MCF 10A (cell line): ENCODE measurements at regions not wholly inside any gene's neighbourhood (a gene's known extent, or its start where the extent isn't known, plus 50 kb on each side); places are given as distances from the start of the nearest gene placed in this dataset.

ENCODE experiments used
- BruUV-seq: library from RNA; stranded (reverse); fragments of 400-500 nt; replicated peaks from 2 replicates; lab custom pipeline; 2021; lab: Mats Ljungman, UMichigan
- CTCF ChIA-PET: fragments of 300-600 bp; sonication (Branson Sonifier 250); formaldehyde crosslinking; extraction: SDS; loops from one replicate; lab custom pipeline; 2021; ENCODE audit warnings: antibody characterized with exemption, inconsistent platforms; lab: Yijun Ruan, JAX
- POLR2A ChIA-PET: fragments of 300-600, 350-650 bp; sonication (Branson Sonifier 250); formaldehyde crosslinking; extraction: SDS; loops from one replicate; lab custom pipeline; 2020; ENCODE audit warnings: antibody characterized with exemption, inconsistent platforms; lab: Yijun Ruan, JAX
- DNase-seq: peaks from one replicate; pipeline ENCODE4 v3.0.0-alpha.2; 2018; ENCODE audit not compliant: unreplicated experiment
- H3K27ac Mint-ChIP-seq: one replicate; pipeline ENCODE4 v1.8.0; 2022; ENCODE audit warnings: mild to moderate bottlenecking, low read depth, mixed read lengths; ENCODE audit not compliant: unreplicated experiment
- H3K27me3 Mint-ChIP-seq: one replicate; pipeline ENCODE4 v1.8.0; 2022; ENCODE audit warnings: mixed read lengths; ENCODE audit not compliant: insufficient read depth, unreplicated experiment
- H3K36me3 Mint-ChIP-seq: one replicate; pipeline ENCODE4 v1.8.0; 2022; ENCODE audit warnings: mild to moderate bottlenecking, moderate library complexity, mixed read lengths; ENCODE audit not compliant: insufficient read depth, unreplicated experiment
- H3K4me1 Mint-ChIP-seq: one replicate; pipeline ENCODE4 v1.8.0; 2022; ENCODE audit warnings: mixed read lengths; ENCODE audit not compliant: insufficient read depth, unreplicated experiment
- H3K4me3 Mint-ChIP-seq: one replicate; pipeline ENCODE4 v1.8.0; 2022; ENCODE audit warnings: mild to moderate bottlenecking, moderate library complexity, mixed read lengths; ENCODE audit not compliant: unreplicated experiment
- H3K9me3 Mint-ChIP-seq: one replicate; pipeline ENCODE4 v1.8.0; 2022; ENCODE audit warnings: mixed read lengths; ENCODE audit not compliant: unreplicated experiment
- CTCF ChIP-seq: fragments of 200-600 bp; IDR thresholded peaks from one replicate; pipeline ENCODE4 v1.8.0; 2022; ENCODE audit warnings: antibody characterized with exemption, mild to moderate bottlenecking; ENCODE audit not compliant: unreplicated experiment
- intact Hi-C: fragments of 100-400 bp; cut with micrococcal nuclease; formaldehyde crosslinking; loops from 2 replicates; pipeline ENCODE4 v1.14.1; 2022

- H3K36me3 Mint-ChIP-seq: no peaks in the 10 kb centered on the region
- H3K9me3 Mint-ChIP-seq: peaks cover 10% of the 10 kb centered on the region
- no TSS peak for BruUV-seq
- peak; percentile 29 for DNase-seq
- H3K27ac Mint-ChIP-seq: no peak overlapping the region
- POLR2A ChIA-PET: interaction anchor here (1.0 to 10.6 kb wide), 8 partner anchors 9 to 71 kb away, joined by 3 to 391 read pairs (median 5); no protein-coding TSS in a partner anchor
- TF ChIP-seq CTCF: no peak
- H3K27me3 Mint-ChIP-seq: no peaks in the 10 kb centered on the region
- H3K4me3 Mint-ChIP-seq: no peak overlapping the region
- CTCF ChIA-PET: interaction anchor here (0.5 to 15.2 kb wide), 13 partner anchors 8 to 831 kb away, joined by 3 to 243 read pairs (median 4); no protein-coding TSS in a partner anchor
- intact Hi-C loops: no loop called here
- H3K4me1 Mint-ChIP-seq: peaks cover 35% of the 10 kb centered on the region
Observed at GRCh38 chr1:209483691-209484090, 99.8 kb upstream of the CAMK1G start.

- BruUV-seq: no TSS peak
- intact Hi-C loops: no loop called here
- H3K4me3 Mint-ChIP-seq: no peak overlapping the region
- peaks cover 35% of the 10 kb centered on the region for H3K4me1 Mint-ChIP-seq
- H3K36me3 Mint-ChIP-seq: no peaks in the 10 kb centered on the region
- no peak for TF ChIP-seq CTCF
- H3K27me3 Mint-ChIP-seq: no peaks in the 10 kb centered on the region
- peak overlapping the region; percentile 25 for H3K27ac Mint-ChIP-seq
- DNase-seq: no peak
- ChIA-PET POLR2A (interaction anchor here (0.9 to 10.6 kb wide), 27 partner anchors 8 to 255 kb away, joined by 3 to 391 read pairs (median 8); no protein-coding TSS in a partner anchor), CTCF (interaction anchor here (0.6 to 15.2 kb wide), 16 partner anchors 8 to 486 kb away, joined by 3 to 243 read pairs (median 11); no protein-coding TSS in a partner anchor)
- peaks cover 10% of the 10 kb centered on the region for H3K9me3 Mint-ChIP-seq
Observed at GRCh38 chr1:209484429-209484828, 99.1 kb upstream of the CAMK1G start.

GRCh38 chr1:209485167-209485566, 98.3 kb upstream of the CAMK1G start:
- no TSS peak for BruUV-seq
- DNase-seq: peak; percentile 100
- Mint-ChIP-seq H3K4me1 (peaks cover 40% of the 10 kb centered on the region), H3K36me3 (no peaks in the 10 kb centered on the region), H3K27me3 (no peaks in the 10 kb centered on the region), H3K27ac (peak overlapping the region; percentile 25), H3K9me3 (peaks cover 10% of the 10 kb centered on the region), H3K4me3 (no peak overlapping the region)
- intact Hi-C loops: loop anchor here (1.0 kb wide), 1 partner anchor 33 kb away; no protein-coding TSS in a partner anchor
- CTCF ChIA-PET: interaction anchor here (0.6 to 15.2 kb wide), 23 partner anchors 9 to 1605 kb away, joined by 3 to 243 read pairs (median 5); no protein-coding TSS in a partner anchor
- no peak for TF ChIP-seq CTCF
- POLR2A ChIA-PET: interaction anchor here (0.6 to 10.6 kb wide), 37 partner anchors 9 to 1463 kb away, joined by 3 to 391 read pairs (median 6); no protein-coding TSS in a partner anchor

GRCh38 chr1:209485751-209486150, 97.8 kb upstream of the CAMK1G start:
- BruUV-seq: no TSS peak
- ChIA-PET POLR2A (interaction anchor here (0.6 to 10.6 kb wide), 38 partner anchors 9 to 1464 kb away, joined by 3 to 391 read pairs (median 6); no protein-coding TSS in a partner anchor), CTCF (interaction anchor here (0.5 to 15.2 kb wide), 29 partner anchors 9 to 1605 kb away, joined by 3 to 243 read pairs (median 6); partner anchors contain the start of gene PLXNA2)
- no peak for TF ChIP-seq CTCF
- Mint-ChIP-seq H3K27ac (peak overlapping the region; percentile 25), H3K36me3 (no peaks in the 10 kb centered on the region), H3K4me3 (no peak overlapping the region), H3K4me1 (peaks cover 42% of the 10 kb centered on the region), H3K9me3 (peaks cover 10% of the 10 kb centered on the region), H3K27me3 (no peaks in the 10 kb centered on the region)
- intact Hi-C loops: loop anchor here (1.0 kb wide), 1 partner anchor 33 kb away; no protein-coding TSS in a partner anchor
- DNase-seq: no peak
